Breast epithelium (tissue), 4 donors: ENCODE measurements at regions not wholly inside any gene's neighbourhood (a gene's known extent, or its start where the extent isn't known, plus 50 kb on each side); places are given as distances from the start of the nearest gene placed in this dataset.

Experiments
- DNase-seq, 2 donors: peaks; one replicate each; pipeline ENCODE4 v3.0.0-alpha.2; 2019; ENCODE audit warnings: low spot score in 2 of 2
- H3K27ac ChIP-seq, 2 donors: fragments of 200-600 bp; sonication (generic) in 1 of 2; one replicate each; pipeline ENCODE4 v1.5.1; 2016 to 2019; ENCODE audit warnings: mild to moderate bottlenecking in 1 of 2
- H3K27me3 ChIP-seq, 2 donors: fragments of 200-600 bp; sonication (generic) in 1 of 2; one replicate each; pipeline versions ENCODE4 v1.5.1 to v1.6.0; 2017 to 2019; ENCODE audit warnings: control low read depth in 1 of 2, mild to moderate bottlenecking in 1 of 2
- H3K36me3 ChIP-seq: fragments of 200-600 bp; one replicate; pipeline ENCODE4 v1.5.1; 2019
- H3K4me1 ChIP-seq, 2 donors: fragments of 200-600 bp; sonication (generic); one replicate each; pipeline ENCODE4 v1.5.1; 2016 to 2019; ENCODE audit warnings: control low read depth in 1 of 2
- H3K4me3 ChIP-seq, 3 donors: fragments of 200-600 bp; sonication (generic); 1 replicate in 2 of 3; 2 replicates in 1 of 3; pipeline ENCODE4 v1.5.1; 2016 to 2019; ENCODE audit warnings: mild to moderate bottlenecking in 3 of 3, moderate library complexity in 2 of 3
- H3K9me3 ChIP-seq, 2 donors: fragments of 200-600 bp; sonication (generic) in 1 of 2; one replicate each; pipeline ENCODE4 v1.5.1; 2016 to 2019; ENCODE audit warnings: control low read depth in 1 of 2
- POLR2A ChIP-seq: fragments of 450-650 bp; IDR thresholded peaks from one replicate; pipeline ENCODE4 v1.6.1; 2016; ENCODE audit warnings: antibody characterized with exemption, mild to moderate bottlenecking, moderate library complexity
- POLR2AphosphoS5 ChIP-seq, 3 donors: sonication (generic); formaldehyde crosslinking; IDR thresholded peaks; one replicate each; pipeline ENCODE4 v1.6.1; 2017; ENCODE audit warnings: antibody characterized with exemption in 3 of 3
- intact Hi-C: fragments of 100-400 bp; cut with DNase I; formaldehyde crosslinking; loops from one replicate; pipeline ENCODE4 v1.15.1; 2023; ENCODE audit warnings: low total_unique reads
- TF ChIP-seq, protein P1 (sequence below), 3 donors: fragments of 450-650 bp; IDR thresholded peaks; one replicate each; pipeline ENCODE4 v1.5.1; 2016 to 2017; ENCODE audit warnings: antibody characterized with exemption in 3 of 3, mild to moderate bottlenecking in 3 of 3, moderate library complexity in 3 of 3

DNA sequence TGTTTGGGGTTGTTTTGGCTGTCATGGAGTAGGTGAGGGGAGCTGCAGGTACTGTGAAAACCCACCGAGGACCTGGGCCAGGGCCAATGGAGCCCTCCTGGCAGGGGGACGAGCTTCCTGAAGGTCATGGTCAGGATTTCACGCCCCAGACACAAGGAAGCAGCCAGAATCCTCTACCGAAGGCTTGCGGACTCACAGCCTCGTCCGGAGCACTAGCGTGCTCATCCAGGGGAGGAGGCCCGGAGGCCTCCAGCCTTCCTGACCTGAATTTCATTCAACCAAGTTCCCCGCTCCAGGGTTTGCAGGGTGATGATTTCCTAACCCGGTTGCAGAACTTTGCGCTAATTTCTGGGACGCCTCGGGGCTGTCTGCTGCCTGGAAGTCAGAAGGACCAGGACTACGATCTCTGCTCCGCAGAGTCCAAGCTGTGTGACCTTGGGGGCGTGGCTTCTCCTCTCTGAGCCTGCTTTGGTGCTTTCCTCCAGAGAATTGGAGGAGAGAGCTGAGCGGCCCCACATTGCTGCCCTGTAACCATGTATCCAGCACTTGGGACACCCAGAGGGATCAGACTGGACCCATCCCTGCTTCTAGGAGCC is 56.2 kb upstream of the ADRA2C start:
- Histone ChIP-seq H3K27me3 (peaks cover 0 to 19% of the 10 kb centered on the region in 2 donors), H3K9me3 (no peaks in the 10 kb centered on the region), H3K4me1 (no peaks in the 10 kb centered on the region), H3K4me3 (no peak overlapping the region), H3K27ac (peak overlapping the region in 1 of 2 donors; percentile 25), H3K36me3 (no peaks in the 10 kb centered on the region)
- TF ChIP-seq POLR2AphosphoS5 (IDR thresholded peaks at IDR 0.05) (no peak), POLR2A (no peak)
- TF ChIP-seq, protein P1, sequence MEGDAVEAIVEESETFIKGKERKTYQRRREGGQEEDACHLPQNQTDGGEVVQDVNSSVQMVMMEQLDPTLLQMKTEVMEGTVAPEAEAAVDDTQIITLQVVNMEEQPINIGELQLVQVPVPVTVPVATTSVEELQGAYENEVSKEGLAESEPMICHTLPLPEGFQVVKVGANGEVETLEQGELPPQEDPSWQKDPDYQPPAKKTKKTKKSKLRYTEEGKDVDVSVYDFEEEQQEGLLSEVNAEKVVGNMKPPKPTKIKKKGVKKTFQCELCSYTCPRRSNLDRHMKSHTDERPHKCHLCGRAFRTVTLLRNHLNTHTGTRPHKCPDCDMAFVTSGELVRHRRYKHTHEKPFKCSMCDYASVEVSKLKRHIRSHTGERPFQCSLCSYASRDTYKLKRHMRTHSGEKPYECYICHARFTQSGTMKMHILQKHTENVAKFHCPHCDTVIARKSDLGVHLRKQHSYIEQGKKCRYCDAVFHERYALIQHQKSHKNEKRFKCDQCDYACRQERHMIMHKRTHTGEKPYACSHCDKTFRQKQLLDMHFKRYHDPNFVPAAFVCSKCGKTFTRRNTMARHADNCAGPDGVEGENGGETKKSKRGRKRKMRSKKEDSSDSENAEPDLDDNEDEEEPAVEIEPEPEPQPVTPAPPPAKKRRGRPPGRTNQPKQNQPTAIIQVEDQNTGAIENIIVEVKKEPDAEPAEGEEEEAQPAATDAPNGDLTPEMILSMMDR (IDR thresholded peaks at IDR 0.05): no peak
- intact Hi-C loops: no loop called here
- DNase-seq: no peak

DNA sequence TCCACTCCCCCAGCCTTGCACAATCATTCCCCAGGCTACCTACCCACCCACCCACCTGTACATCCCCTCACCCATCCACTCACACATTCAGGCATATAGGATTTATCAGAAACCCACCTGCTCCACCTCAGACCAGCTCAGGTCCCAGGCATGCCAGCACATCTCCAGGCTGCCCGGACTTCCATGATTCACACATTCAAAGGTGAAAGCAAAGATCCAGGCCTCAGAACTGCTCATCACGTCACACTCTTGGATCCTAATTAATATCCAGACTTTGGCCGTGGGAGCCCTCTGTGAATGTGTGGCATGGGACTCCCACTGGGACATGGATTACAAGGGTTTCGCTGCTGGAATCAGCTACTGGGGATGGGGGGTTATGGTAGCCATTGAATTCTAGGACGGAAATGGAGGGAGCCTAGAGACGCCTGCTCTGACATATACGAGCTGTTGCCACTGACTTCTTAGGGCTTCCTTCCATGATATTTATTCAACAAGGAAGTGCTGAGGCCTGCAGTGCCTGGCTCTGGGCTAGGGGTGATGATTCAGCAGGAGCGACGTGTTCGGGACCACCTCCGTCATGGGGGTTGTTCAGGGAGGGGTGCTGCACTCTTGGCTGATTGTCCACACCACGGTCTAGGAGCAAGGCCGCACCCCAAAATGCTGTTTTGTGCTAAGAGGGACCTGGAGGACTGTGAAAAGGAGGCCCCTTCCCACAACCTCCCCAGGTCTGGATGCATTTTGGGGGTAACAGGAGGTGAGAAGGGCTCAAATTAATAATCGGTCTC is 56.9 kb upstream of the ADRA2C start:
- no peak for DNase-seq
- Histone ChIP-seq H3K36me3 (no peaks in the 10 kb centered on the region), H3K9me3 (no peaks in the 10 kb centered on the region), H3K27ac (peak overlapping the region in 1 of 2 donors; percentile 25), H3K4me3 (no peak overlapping the region), H3K27me3 (peaks cover 0 to 26% of the 10 kb centered on the region in 2 donors), H3K4me1 (no peaks in the 10 kb centered on the region)
- intact Hi-C loops: no loop called here
- TF ChIP-seq POLR2AphosphoS5 (IDR thresholded peaks at IDR 0.05): no peak

DNA sequence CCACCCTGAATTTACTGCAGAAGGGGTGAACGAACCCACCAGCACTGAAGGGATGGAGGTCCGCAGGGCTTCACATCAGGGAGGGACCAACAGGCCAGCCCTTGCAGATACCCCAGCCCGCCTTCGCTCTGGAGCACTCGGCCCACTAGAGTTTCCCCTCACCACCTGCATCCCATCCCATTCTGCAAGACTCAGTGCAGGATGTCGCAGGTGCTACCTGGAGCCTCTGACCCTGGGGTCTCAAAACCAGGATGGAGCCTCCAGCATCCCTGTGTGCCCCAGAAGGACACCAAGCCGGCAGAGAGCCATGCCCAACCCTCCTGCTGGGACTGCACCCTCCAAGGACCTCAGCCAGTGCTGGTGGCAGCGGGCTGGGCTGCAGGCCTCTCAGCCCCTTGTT is 57.6 kb upstream of the ADRA2C start:
- DNase-seq: no peak
- Histone ChIP-seq H3K4me1 (no peaks in the 10 kb centered on the region), H3K4me3 (no peak overlapping the region), H3K27ac (no peak overlapping the region), H3K27me3 (peaks cover 0 to 33% of the 10 kb centered on the region in 2 donors), H3K9me3 (no peaks in the 10 kb centered on the region), H3K36me3 (no peaks in the 10 kb centered on the region)
- TF ChIP-seq, protein P1 (IDR thresholded peaks at IDR 0.05): no peak
- TF ChIP-seq POLR2AphosphoS5 (IDR thresholded peaks at IDR 0.05) (no peak), POLR2A (no peak)
- intact Hi-C loops: no loop called here

DNA sequence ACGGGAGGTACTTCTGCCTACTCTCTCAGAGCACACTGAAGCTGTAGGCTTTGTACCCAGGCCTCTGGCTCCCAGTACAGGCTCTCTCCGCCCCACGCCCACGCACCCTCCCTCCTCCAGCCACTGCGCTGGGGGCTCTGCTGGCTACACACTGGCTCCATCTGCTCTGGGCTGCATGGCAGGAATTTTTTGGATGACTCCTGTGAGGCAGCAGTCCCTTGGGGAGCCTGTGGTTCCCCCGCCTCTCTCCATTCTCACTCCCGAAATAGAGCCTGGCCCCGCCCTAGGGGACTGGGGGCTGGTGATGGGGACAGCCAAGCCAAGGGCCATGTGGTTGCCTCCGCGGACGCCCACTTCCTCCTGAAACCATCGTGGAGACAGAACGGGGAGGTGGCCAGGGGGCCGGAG is 58.1 kb upstream of the ADRA2C start:
- DNase-seq: no peak
- Histone ChIP-seq H3K9me3 (no peaks in the 10 kb centered on the region), H3K4me1 (no peaks in the 10 kb centered on the region), H3K36me3 (no peaks in the 10 kb centered on the region), H3K27me3 (peaks cover 0 to 38% of the 10 kb centered on the region in 2 donors), H3K4me3 (peak overlapping the region in 1 of 3 donors; percentile 22), H3K27ac (no peak overlapping the region)
- intact Hi-C loops: no loop called here
- TF ChIP-seq POLR2AphosphoS5 (IDR thresholded peaks at IDR 0.05): no peak
- no peak for TF ChIP-seq POLR2A
- TF ChIP-seq, protein P1 (IDR thresholded peaks at IDR 0.05): no peak

DNA sequence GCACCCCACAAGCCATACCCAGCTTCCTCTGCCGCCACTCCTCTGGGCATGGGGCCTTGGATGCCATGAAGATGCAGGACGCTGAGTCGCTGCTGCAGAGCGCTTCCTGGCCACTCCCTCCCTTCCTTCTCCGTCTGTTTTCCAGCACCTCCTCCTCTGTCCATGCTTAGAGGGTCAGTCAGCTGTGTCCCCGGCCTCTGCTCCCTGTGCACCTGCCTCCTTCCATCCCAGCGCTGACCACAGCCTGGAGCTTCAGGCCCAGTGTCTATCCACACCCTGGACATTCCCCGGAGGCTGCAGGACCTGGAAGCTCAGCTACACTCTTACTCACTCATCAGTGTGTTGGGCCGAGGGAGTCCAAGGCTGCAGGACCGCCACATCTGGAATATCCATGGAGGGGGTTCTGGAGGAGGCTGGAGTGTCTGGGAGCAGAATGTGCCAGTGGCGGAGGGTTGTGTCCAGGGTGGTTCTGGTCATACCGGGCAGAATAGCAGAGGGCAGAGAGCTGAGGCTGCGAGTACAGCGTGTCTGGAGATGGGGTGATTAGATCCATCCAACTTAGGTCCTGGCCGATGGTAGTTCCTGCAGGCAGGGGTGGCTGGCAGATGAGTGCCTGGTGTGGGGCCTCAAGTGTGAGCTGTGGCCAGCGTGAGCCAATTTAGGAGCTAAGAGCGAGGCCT is 58.6 kb upstream of the ADRA2C start:
- Histone ChIP-seq H3K27me3 (peaks cover 0 to 43% of the 10 kb centered on the region in 2 donors), H3K4me1 (no peaks in the 10 kb centered on the region), H3K27ac (no peak overlapping the region), H3K36me3 (no peaks in the 10 kb centered on the region), H3K4me3 (peak overlapping the region in 2 of 3 donors; percentile 2 to 22), H3K9me3 (no peaks in the 10 kb centered on the region)
- TF ChIP-seq POLR2AphosphoS5 (IDR thresholded peaks at IDR 0.05): no peak
- TF ChIP-seq, protein P1 (IDR thresholded peaks at IDR 0.05): no peak
- no peak for TF ChIP-seq POLR2A
- intact Hi-C loops: no loop called here
- DNase-seq: no peak
